HL-60 (cell line): ENCODE measurements at regions not wholly inside any gene's neighbourhood (a gene's known extent, or its start where the extent isn't known, plus 50 kb on each side); places are given as distances from the start of the nearest gene placed in this dataset.

Experiments used
- GABPA ChIP-seq: IDR thresholded peaks from 2 replicates; pipeline ENCODE4 v1.6.1; 2012; ENCODE audit warnings: low read depth
- SPI1 ChIP-seq: IDR thresholded peaks from 2 replicates; pipeline ENCODE4 v1.6.1; 2012; ENCODE audit warnings: low read depth, mild to moderate bottlenecking, borderline replicate concordance
- TF ChIP-seq, protein P1 (sequence below): IDR thresholded peaks from one replicate; pipeline ENCODE4 v1.5.1; 2011; ENCODE audit warnings: low read length, control low read depth, inconsistent platforms; ENCODE audit not compliant: insufficient read depth
- TF ChIP-seq, protein P2 (sequence below): IDR thresholded peaks from 2 replicates; pipeline ENCODE4 v1.6.1; 2012; ENCODE audit warnings: low read depth; ENCODE audit not compliant: insufficient replicate concordance

DNA sequence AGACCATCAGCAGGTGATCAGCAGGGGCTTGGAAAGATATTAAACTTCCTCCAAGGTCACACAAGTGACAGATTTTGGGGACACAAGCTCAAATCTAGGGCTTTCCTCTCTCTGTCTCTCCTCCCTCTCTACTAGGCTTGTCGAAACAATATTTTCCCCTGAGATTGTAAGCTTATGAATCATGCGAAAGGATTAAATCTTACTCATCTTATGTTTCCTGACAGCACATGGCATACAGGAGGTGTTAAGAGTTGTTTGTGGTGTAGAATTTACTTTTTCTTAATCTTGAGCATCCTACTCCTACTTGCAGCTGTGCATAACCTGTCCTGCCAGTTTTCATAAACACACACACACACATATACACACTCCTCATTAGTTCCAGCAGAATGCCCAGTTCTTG, 186.3 kb downstream of the MARCHF11 start:
- TF ChIP-seq SPI1 = no peak
- no peak for TF ChIP-seq GABPA
- TF ChIP-seq, protein P1, sequence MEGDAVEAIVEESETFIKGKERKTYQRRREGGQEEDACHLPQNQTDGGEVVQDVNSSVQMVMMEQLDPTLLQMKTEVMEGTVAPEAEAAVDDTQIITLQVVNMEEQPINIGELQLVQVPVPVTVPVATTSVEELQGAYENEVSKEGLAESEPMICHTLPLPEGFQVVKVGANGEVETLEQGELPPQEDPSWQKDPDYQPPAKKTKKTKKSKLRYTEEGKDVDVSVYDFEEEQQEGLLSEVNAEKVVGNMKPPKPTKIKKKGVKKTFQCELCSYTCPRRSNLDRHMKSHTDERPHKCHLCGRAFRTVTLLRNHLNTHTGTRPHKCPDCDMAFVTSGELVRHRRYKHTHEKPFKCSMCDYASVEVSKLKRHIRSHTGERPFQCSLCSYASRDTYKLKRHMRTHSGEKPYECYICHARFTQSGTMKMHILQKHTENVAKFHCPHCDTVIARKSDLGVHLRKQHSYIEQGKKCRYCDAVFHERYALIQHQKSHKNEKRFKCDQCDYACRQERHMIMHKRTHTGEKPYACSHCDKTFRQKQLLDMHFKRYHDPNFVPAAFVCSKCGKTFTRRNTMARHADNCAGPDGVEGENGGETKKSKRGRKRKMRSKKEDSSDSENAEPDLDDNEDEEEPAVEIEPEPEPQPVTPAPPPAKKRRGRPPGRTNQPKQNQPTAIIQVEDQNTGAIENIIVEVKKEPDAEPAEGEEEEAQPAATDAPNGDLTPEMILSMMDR = no peak
- TF ChIP-seq, protein P2, sequence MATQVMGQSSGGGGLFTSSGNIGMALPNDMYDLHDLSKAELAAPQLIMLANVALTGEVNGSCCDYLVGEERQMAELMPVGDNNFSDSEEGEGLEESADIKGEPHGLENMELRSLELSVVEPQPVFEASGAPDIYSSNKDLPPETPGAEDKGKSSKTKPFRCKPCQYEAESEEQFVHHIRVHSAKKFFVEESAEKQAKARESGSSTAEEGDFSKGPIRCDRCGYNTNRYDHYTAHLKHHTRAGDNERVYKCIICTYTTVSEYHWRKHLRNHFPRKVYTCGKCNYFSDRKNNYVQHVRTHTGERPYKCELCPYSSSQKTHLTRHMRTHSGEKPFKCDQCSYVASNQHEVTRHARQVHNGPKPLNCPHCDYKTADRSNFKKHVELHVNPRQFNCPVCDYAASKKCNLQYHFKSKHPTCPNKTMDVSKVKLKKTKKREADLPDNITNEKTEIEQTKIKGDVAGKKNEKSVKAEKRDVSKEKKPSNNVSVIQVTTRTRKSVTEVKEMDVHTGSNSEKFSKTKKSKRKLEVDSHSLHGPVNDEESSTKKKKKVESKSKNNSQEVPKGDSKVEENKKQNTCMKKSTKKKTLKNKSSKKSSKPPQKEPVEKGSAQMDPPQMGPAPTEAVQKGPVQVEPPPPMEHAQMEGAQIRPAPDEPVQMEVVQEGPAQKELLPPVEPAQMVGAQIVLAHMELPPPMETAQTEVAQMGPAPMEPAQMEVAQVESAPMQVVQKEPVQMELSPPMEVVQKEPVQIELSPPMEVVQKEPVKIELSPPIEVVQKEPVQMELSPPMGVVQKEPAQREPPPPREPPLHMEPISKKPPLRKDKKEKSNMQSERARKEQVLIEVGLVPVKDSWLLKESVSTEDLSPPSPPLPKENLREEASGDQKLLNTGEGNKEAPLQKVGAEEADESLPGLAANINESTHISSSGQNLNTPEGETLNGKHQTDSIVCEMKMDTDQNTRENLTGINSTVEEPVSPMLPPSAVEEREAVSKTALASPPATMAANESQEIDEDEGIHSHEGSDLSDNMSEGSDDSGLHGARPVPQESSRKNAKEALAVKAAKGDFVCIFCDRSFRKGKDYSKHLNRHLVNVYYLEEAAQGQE = no peak
